ENCODE measurements at regions not wholly inside any gene's neighbourhood (a gene's known extent, or its start where the extent isn't known, plus 50 kb on each side); places are given as distances from the start of the nearest gene placed in this dataset.

GRCh38 chr14:98999901-99000300 is 272.1 kb downstream of the BCL11B start:
- DNase-seq = no peak

- no peak for DNase-seq
These were observed 270.8 kb downstream of the BCL11B start for GRCh38 chr14:99001241-99001640.

- no peak for DNase-seq
These were observed 268.4 kb downstream of the BCL11B start for GRCh38 chr14:99003646-99004045.

GRCh38 chr14:99004112-99004511 is 267.9 kb downstream of the BCL11B start:
- no peak for DNase-seq

GRCh38 chr14:99006276-99006675 is 265.7 kb downstream of the BCL11B start:
- DNase-seq = no peak

- DNase-seq = no peak
These were observed 264.2 kb downstream of the BCL11B start for GRCh38 chr14:99007795-99008194.

GRCh38 chr14:99009871-99010270 is 262.1 kb downstream of the BCL11B start:
- no peak for DNase-seq

- DNase-seq = no peak
These were observed 260.6 kb downstream of the BCL11B start for GRCh38 chr14:99011385-99011784.

GRCh38 chr14:99012703-99013102 is 259.3 kb downstream of the BCL11B start:
- DNase-seq = no peak

- no peak for DNase-seq
These were observed 256.2 kb downstream of the BCL11B start for GRCh38 chr14:99015833-99016232.

GRCh38 chr14:99023371-99023770 is 248.6 kb downstream of the BCL11B start:
- no peak for DNase-seq

- no peak for DNase-seq
These were observed 247.1 kb downstream of the BCL11B start for GRCh38 chr14:99024926-99025325.

GRCh38 chr14:99025418-99025817 is 246.6 kb downstream of the BCL11B start:
- DNase-seq = no peak

- DNase-seq = no peak
These were observed 245.5 kb downstream of the BCL11B start for GRCh38 chr14:99026471-99026870.

- no peak for DNase-seq
These were observed 244.0 kb downstream of the BCL11B start for GRCh38 chr14:99028041-99028440.

GRCh38 chr14:99028521-99028920 is 243.5 kb downstream of the BCL11B start:
- no peak for DNase-seq

- DNase-seq = no peak
These were observed 242.7 kb downstream of the BCL11B start for GRCh38 chr14:99029145-99029915.

- DNase-seq = no peak
These were observed 242.1 kb downstream of the BCL11B start for GRCh38 chr14:99029916-99030305.

- DNase-seq = no peak
These were observed 241.5 kb downstream of the BCL11B start for GRCh38 chr14:99030454-99030853.

- DNase-seq = no peak
These were observed 239.2 kb downstream of the BCL11B start for GRCh38 chr14:99032759-99033158.

- DNase-seq = no peak
These were observed 238.0 kb downstream of the BCL11B start for GRCh38 chr14:99033951-99034350.

- no peak for DNase-seq
These were observed 237.3 kb downstream of the BCL11B start for GRCh38 chr14:99034711-99035171.

- DNase-seq = no peak
These were observed 236.7 kb downstream of the BCL11B start for GRCh38 chr14:99035268-99035667.

- peak; percentile 84 for DNase-seq
These were observed 236.0 kb downstream of the BCL11B start for GRCh38 chr14:99035712-99036610.
